ENCODE measurements at regions not wholly inside any gene's neighbourhood (a gene's known extent, or its start where the extent isn't known, plus 50 kb on each side); places are given as distances from the start of the nearest gene placed in this dataset.

DNA sequence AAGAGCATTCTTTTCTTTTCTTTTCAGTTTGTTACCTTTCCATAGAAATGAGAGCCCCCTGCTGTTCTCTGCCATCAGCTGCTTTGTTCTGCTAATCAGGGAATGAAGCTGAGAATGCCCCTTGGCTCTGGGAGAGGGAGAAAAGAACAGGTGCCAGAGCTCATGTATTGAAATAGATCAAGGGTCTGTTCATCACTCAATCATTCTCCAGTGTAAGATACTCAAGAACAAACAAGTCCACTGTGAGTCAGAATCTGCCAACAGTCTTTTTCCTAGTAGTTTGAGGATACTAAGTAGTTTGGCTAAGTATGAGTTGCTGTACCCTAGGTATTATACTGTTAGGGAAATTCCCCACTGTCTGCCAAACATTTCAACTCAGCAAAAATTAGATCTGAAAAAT, 144.3 kb downstream of the RTL3 start:
- no peak for TF ChIP-seq GABPA (IDR thresholded peaks at IDR 0.05; ENCODE audit: low read depth)
- TF ChIP-seq, protein P1, sequence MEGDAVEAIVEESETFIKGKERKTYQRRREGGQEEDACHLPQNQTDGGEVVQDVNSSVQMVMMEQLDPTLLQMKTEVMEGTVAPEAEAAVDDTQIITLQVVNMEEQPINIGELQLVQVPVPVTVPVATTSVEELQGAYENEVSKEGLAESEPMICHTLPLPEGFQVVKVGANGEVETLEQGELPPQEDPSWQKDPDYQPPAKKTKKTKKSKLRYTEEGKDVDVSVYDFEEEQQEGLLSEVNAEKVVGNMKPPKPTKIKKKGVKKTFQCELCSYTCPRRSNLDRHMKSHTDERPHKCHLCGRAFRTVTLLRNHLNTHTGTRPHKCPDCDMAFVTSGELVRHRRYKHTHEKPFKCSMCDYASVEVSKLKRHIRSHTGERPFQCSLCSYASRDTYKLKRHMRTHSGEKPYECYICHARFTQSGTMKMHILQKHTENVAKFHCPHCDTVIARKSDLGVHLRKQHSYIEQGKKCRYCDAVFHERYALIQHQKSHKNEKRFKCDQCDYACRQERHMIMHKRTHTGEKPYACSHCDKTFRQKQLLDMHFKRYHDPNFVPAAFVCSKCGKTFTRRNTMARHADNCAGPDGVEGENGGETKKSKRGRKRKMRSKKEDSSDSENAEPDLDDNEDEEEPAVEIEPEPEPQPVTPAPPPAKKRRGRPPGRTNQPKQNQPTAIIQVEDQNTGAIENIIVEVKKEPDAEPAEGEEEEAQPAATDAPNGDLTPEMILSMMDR (IDR thresholded peaks at IDR 0.05; ENCODE audit: insufficient read depth, low read length), result no peak
- no peak for TF ChIP-seq POLR2AphosphoS5 (IDR thresholded peaks at IDR 0.05; ENCODE audit: low read depth)
